Astrocyte of the cerebellum (primary cell): ENCODE measurements at regions not wholly inside any gene's neighbourhood (a gene's known extent, or its start where the extent isn't known, plus 50 kb on each side); places are given as distances from the start of the nearest gene placed in this dataset.

ENCODE experiments used
- DNase-seq: peaks from one replicate; pipeline ENCODE4 v3.0.0-alpha.2; 2011; ENCODE audit warnings: low read depth
- H3K4me3 ChIP-seq: 2 replicates; pipeline ENCODE4 v1.5.1; 2011; ENCODE audit warnings: mild to moderate bottlenecking, low read depth, low read length, moderate library complexity
- in situ Hi-C: cut with HindIII; loops from 2 replicates; pipeline ENCODE4 v1.10.0; 2017; ENCODE audit warnings: low sequenced_read_pairs
- TF ChIP-seq, protein P1 (sequence below): IDR thresholded peaks from 2 replicates; pipeline ENCODE4 v1.5.1; 2012; ENCODE audit warnings: low read length, low read depth, moderate library complexity, mild to moderate bottlenecking; ENCODE audit errors: missing control alignments

- H3K4me3 ChIP-seq = no peak overlapping the region
- DNase-seq = no peak
- in situ Hi-C loops = no loop called here
- TF ChIP-seq, protein P1, sequence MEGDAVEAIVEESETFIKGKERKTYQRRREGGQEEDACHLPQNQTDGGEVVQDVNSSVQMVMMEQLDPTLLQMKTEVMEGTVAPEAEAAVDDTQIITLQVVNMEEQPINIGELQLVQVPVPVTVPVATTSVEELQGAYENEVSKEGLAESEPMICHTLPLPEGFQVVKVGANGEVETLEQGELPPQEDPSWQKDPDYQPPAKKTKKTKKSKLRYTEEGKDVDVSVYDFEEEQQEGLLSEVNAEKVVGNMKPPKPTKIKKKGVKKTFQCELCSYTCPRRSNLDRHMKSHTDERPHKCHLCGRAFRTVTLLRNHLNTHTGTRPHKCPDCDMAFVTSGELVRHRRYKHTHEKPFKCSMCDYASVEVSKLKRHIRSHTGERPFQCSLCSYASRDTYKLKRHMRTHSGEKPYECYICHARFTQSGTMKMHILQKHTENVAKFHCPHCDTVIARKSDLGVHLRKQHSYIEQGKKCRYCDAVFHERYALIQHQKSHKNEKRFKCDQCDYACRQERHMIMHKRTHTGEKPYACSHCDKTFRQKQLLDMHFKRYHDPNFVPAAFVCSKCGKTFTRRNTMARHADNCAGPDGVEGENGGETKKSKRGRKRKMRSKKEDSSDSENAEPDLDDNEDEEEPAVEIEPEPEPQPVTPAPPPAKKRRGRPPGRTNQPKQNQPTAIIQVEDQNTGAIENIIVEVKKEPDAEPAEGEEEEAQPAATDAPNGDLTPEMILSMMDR = no peak
Measured at GRCh38 chr1:177368255-177368654, 197.5 kb downstream of the BRINP2 start.

GRCh38 chr1:177366091-177366490 is 195.3 kb downstream of the BRINP2 start:
- no peak for DNase-seq
- H3K4me3 ChIP-seq = no peak overlapping the region
- TF ChIP-seq, protein P1 = no peak
- in situ Hi-C loops = no loop called here

DNA sequence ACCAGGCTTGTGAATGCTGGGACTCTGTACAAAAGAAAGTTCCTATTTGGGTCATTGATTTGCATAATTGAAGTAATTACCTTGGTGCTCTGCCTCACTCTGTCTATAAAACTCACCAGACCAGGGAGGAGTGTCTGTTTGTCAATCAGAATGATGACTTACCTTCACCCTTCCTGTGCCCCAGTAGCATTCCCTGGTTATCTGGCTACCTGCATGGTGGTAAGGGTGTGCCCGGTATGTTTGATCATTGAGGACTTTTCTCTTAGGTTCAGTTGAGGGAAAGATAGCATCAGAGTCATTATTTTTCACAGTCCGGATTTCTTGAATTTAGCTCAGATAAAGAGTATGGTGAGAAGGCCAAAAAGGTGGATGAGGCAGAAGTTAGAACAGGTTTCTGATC is 190.0 kb downstream of the BRINP2 start:
- H3K4me3 ChIP-seq = no peak overlapping the region
- in situ Hi-C loops = no loop called here
- DNase-seq = no peak
- TF ChIP-seq, protein P1 = no peak

- TF ChIP-seq, protein P1 = no peak
- no peak for DNase-seq
- H3K4me3 ChIP-seq = no peak overlapping the region
- in situ Hi-C loops = no loop called here
Measured at GRCh38 chr1:177356674-177357435, 186.1 kb downstream of the BRINP2 start.

DNA sequence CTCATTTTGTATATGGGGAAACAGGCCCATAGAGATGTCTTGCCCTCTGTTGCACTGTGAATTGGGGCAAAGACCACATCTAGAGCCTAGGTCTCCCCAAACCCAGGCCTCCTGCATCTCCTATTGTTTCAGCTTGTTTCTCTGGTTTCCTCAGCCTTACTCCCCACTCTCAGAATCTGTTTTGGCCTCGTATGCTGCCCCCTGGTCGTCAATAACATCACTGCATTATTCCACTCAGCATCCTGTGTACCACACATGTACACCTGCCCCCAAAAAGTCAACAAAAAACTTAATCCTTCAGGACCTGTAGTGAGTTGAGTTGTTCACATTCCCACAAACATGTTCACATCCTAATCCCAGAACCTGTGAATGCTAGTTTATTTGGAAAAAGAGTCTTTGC is 184.8 kb downstream of the BRINP2 start:
- TF ChIP-seq, protein P1 = peak; percentile 59
- no peak overlapping the region for H3K4me3 ChIP-seq
- in situ Hi-C loops = no loop called here
- peak; percentile 11 for DNase-seq

GRCh38 chr1:177354247-177354646 is 183.5 kb downstream of the BRINP2 start:
- no peak overlapping the region for H3K4me3 ChIP-seq
- TF ChIP-seq, protein P1 = no peak
- no peak for DNase-seq
- in situ Hi-C loops = no loop called here
